T-helper 2 cell treated with Interferon-gamma antibody and Interleukin-4, amounts not matched to agents 5 μg/mL and 100 μg/mL, for 36 hours (primary cell): ENCODE measurements at regions not wholly inside any gene's neighbourhood (a gene's known extent, or its start where the extent isn't known, plus 50 kb on each side); places are given as distances from the start of the nearest gene placed in this dataset.

Experiments used
- DNase-seq: peaks from one replicate; pipeline ENCODE4 v3.0.0; 2021; ENCODE audit warnings: low spot score
- H3K27ac Mint-ChIP-seq: one replicate; pipeline ENCODE4 v1.8.0; 2021; ENCODE audit warnings: mild to moderate bottlenecking, mixed read lengths
- H3K27me3 Mint-ChIP-seq: one replicate; pipeline ENCODE4 v1.8.0; 2021; ENCODE audit warnings: low read depth, mixed read lengths
- H3K36me3 Mint-ChIP-seq: one replicate; pipeline ENCODE4 v1.8.0; 2021; ENCODE audit warnings: low read depth, mixed read lengths
- H3K4me1 Mint-ChIP-seq: one replicate; pipeline ENCODE4 v1.8.0; 2021; ENCODE audit warnings: low read depth, mixed read lengths
- H3K4me3 Mint-ChIP-seq: one replicate; pipeline ENCODE4 v1.8.0; 2022; ENCODE audit warnings: mild to moderate bottlenecking, moderate library complexity, mixed read lengths
- H3K9me3 Mint-ChIP-seq: one replicate; pipeline ENCODE4 v1.8.0; 2021; ENCODE audit warnings: mixed read lengths

GRCh38 chr5:93874080-93874479 lies 132.7 kb upstream of the POU5F2 start:
- DNase-seq: no peak
- H3K27me3 Mint-ChIP-seq: no peaks in the 10 kb centered on the region
- H3K4me1 Mint-ChIP-seq: peaks cover 5% of the 10 kb centered on the region
- no peaks in the 10 kb centered on the region for H3K9me3 Mint-ChIP-seq
- H3K27ac Mint-ChIP-seq: no peak overlapping the region
- H3K4me3 Mint-ChIP-seq: no peak overlapping the region
- H3K36me3 Mint-ChIP-seq: no peaks in the 10 kb centered on the region

GRCh38 chr5:93873211-93873736 lies 131.9 kb upstream of the POU5F2 start:
- Mint-ChIP-seq H3K4me3 (no peak overlapping the region), H3K9me3 (no peaks in the 10 kb centered on the region), H3K4me1 (peaks cover 5% of the 10 kb centered on the region), H3K36me3 (no peaks in the 10 kb centered on the region), H3K27ac (no peak overlapping the region), H3K27me3 (no peaks in the 10 kb centered on the region)
- DNase-seq: no peak

DNA sequence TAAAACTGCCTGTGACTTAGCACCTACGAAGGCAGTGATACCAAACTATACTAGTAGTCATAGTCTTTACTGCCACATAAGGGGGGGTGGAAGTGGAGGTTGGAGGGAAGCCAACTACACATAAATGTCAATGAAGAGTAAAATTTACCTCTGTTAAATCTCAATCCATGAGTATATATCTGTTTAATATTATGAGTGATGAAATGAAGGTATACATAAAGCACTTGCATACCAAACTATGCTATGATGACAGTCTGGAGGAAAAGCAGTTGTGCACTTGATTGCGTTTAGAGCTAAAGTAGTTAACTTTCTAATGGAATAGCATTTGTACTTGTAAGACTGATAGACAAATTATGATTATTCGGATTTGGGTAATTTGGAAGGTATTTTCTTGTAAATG lies 129.2 kb upstream of the POU5F2 start:
- no peak overlapping the region for H3K4me3 Mint-ChIP-seq
- DNase-seq: no peak
- no peaks in the 10 kb centered on the region for H3K36me3 Mint-ChIP-seq
- H3K27me3 Mint-ChIP-seq: no peaks in the 10 kb centered on the region
- H3K9me3 Mint-ChIP-seq: no peaks in the 10 kb centered on the region
- peaks cover 5% of the 10 kb centered on the region for H3K4me1 Mint-ChIP-seq
- no peak overlapping the region for H3K27ac Mint-ChIP-seq

- Mint-ChIP-seq H3K4me3 (no peak overlapping the region), H3K9me3 (no peaks in the 10 kb centered on the region), H3K27ac (no peak overlapping the region), H3K4me1 (no peaks in the 10 kb centered on the region), H3K36me3 (no peaks in the 10 kb centered on the region), H3K27me3 (no peaks in the 10 kb centered on the region)
- no peak for DNase-seq
These were observed 127.5 kb upstream of the POU5F2 start for GRCh38 chr5:93868851-93869250.

DNA sequence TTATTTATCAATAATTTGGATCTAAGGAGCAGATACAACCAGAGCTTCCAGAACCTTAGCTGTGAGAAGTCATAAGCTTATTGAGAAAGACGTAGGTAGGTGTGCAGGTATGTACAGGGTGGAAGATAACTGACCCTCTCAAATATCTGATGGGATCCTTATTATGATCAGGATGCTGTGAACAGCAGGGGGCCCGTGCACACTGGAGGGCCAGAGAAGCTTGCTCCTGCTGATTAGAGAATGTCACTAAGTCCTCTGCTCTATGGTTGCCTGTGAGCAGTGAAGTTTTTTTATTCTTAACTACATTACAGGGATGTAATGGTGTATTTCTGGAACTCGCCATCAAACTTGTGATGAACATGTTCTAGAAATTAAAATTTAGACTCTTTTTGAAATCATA lies 108.9 kb upstream of the POU5F2 start:
- DNase-seq: no peak
- Mint-ChIP-seq H3K9me3 (peaks cover 12% of the 10 kb centered on the region), H3K27me3 (no peaks in the 10 kb centered on the region), H3K4me1 (no peaks in the 10 kb centered on the region), H3K36me3 (no peaks in the 10 kb centered on the region), H3K4me3 (no peak overlapping the region), H3K27ac (no peak overlapping the region)

- H3K9me3 Mint-ChIP-seq: peaks cover 31% of the 10 kb centered on the region
- H3K27ac Mint-ChIP-seq: no peak overlapping the region
- no peak overlapping the region for H3K4me3 Mint-ChIP-seq
- H3K27me3 Mint-ChIP-seq: no peaks in the 10 kb centered on the region
- H3K4me1 Mint-ChIP-seq: no peaks in the 10 kb centered on the region
- no peak for DNase-seq
- H3K36me3 Mint-ChIP-seq: peaks cover 6% of the 10 kb centered on the region
These were observed 104.0 kb upstream of the POU5F2 start for GRCh38 chr5:93845376-93845775.

- H3K27ac Mint-ChIP-seq: no peak overlapping the region
- H3K4me1 Mint-ChIP-seq: no peaks in the 10 kb centered on the region
- peaks cover 9% of the 10 kb centered on the region for H3K9me3 Mint-ChIP-seq
- no peaks in the 10 kb centered on the region for H3K36me3 Mint-ChIP-seq
- no peak overlapping the region for H3K4me3 Mint-ChIP-seq
- no peak for DNase-seq
- no peaks in the 10 kb centered on the region for H3K27me3 Mint-ChIP-seq
These were observed 90.0 kb upstream of the POU5F2 start for GRCh38 chr5:93831449-93831848.

GRCh38 chr5:93830893-93831292 lies 89.5 kb upstream of the POU5F2 start:
- Mint-ChIP-seq H3K4me1 (no peaks in the 10 kb centered on the region), H3K36me3 (no peaks in the 10 kb centered on the region), H3K27ac (no peak overlapping the region), H3K9me3 (peaks cover 9% of the 10 kb centered on the region), H3K27me3 (no peaks in the 10 kb centered on the region), H3K4me3 (no peak overlapping the region)
- DNase-seq: no peak

- peaks cover 9% of the 10 kb centered on the region for H3K9me3 Mint-ChIP-seq
- no peaks in the 10 kb centered on the region for H3K4me1 Mint-ChIP-seq
- no peak overlapping the region for H3K27ac Mint-ChIP-seq
- H3K4me3 Mint-ChIP-seq: no peak overlapping the region
- H3K36me3 Mint-ChIP-seq: no peaks in the 10 kb centered on the region
- no peaks in the 10 kb centered on the region for H3K27me3 Mint-ChIP-seq
- no peak for DNase-seq
These were observed 87.9 kb upstream of the POU5F2 start for GRCh38 chr5:93829346-93829745.

DNA sequence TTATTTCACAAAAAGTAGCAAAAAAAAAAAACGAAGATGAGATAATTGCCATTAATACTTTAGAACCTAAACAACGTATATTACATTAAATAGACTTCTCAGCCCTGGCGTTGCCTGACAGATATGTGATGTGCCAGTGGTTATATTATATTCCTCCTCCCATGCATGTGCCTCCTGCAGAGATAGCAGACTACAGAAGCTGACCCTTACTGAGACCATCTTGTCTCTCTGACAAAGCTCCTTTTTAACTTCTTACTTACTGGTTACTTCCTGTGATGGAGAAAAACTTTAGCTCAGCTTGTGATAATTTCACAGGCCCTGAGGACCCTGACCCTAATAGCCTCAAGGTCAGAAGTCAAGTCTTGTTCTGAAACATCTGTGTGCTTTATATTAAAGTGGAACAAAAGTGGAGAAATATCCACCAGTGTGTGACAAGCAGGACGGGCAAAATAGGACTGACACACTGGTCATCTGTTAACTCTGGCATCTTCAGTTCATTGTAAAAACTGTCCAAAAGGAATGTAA lies 80.6 kb upstream of the POU5F2 start:
- Mint-ChIP-seq H3K27ac (no peak overlapping the region), H3K4me3 (no peak overlapping the region), H3K4me1 (no peaks in the 10 kb centered on the region), H3K9me3 (no peaks in the 10 kb centered on the region), H3K36me3 (no peaks in the 10 kb centered on the region), H3K27me3 (no peaks in the 10 kb centered on the region)
- no peak for DNase-seq

- H3K27me3 Mint-ChIP-seq: no peaks in the 10 kb centered on the region
- no peak overlapping the region for H3K27ac Mint-ChIP-seq
- no peak overlapping the region for H3K4me3 Mint-ChIP-seq
- DNase-seq: no peak
- no peaks in the 10 kb centered on the region for H3K36me3 Mint-ChIP-seq
- H3K4me1 Mint-ChIP-seq: no peaks in the 10 kb centered on the region
- no peaks in the 10 kb centered on the region for H3K9me3 Mint-ChIP-seq
These were observed 78.3 kb upstream of the POU5F2 start for GRCh38 chr5:93819668-93820067.

DNA sequence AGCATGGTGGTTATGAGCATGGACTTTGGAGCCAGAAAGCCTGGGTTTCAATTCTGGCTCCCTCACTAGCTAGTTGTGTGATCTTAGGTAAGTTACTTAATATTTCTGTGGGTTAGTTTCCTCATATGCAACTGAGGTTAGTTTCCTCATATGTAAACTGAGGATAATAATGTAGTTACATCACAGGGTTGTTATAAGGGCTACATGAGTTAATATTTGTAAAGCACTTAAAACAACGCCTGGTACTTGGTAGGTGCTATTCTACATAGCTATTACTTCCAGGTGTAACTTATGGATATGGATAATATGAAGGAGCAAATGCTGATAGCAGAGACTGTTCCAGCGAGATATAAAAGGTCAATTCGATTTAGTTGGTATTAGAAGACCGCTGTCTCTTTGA lies 69.4 kb upstream of the POU5F2 start:
- H3K36me3 Mint-ChIP-seq: no peaks in the 10 kb centered on the region
- H3K4me1 Mint-ChIP-seq: no peaks in the 10 kb centered on the region
- H3K27me3 Mint-ChIP-seq: no peaks in the 10 kb centered on the region
- H3K9me3 Mint-ChIP-seq: no peaks in the 10 kb centered on the region
- no peak overlapping the region for H3K4me3 Mint-ChIP-seq
- no peak for DNase-seq
- H3K27ac Mint-ChIP-seq: no peak overlapping the region

DNA sequence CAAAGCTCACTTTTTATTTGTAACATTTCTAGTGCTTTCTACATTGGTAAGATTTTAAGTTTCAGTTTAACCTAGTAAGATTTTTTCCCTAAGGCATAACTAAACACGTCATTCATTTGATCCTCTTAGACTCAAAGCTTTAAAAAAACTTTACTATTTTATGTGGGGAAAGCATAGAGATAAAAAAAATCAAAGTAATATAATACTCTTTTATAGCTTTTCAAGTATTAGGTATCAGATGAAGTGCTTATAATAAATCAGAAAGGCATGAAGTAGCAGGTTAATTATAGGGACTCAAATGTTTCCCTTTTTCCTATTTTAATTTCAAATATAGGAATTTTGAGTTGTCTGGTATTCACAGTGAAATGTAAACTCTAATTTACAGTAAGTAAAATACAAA lies 68.0 kb upstream of the POU5F2 start:
- Mint-ChIP-seq H3K9me3 (no peaks in the 10 kb centered on the region), H3K27ac (no peak overlapping the region), H3K36me3 (no peaks in the 10 kb centered on the region), H3K27me3 (no peaks in the 10 kb centered on the region), H3K4me1 (no peaks in the 10 kb centered on the region), H3K4me3 (no peak overlapping the region)
- no peak for DNase-seq

DNA sequence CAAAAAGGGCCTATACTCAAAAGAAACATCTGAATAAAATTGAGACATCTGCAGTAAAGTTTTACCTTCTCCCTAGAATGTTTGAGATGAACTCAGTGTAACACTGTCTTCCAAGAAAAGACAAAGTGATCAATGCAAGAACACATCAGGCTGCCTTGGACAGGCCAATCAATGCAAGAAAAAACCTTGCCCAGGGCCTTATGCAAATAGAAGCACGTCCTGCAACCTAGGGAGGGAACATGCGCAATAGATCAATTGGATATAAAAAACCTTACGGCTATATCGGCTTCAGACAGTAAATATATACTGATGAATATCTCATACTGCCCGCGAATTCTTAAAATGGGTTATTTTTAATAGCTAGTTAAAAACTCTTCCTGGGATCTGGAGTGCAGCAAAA lies 66.4 kb upstream of the POU5F2 start:
- no peak overlapping the region for H3K4me3 Mint-ChIP-seq
- H3K27me3 Mint-ChIP-seq: no peaks in the 10 kb centered on the region
- H3K36me3 Mint-ChIP-seq: no peaks in the 10 kb centered on the region
- H3K9me3 Mint-ChIP-seq: no peaks in the 10 kb centered on the region
- no peak for DNase-seq
- no peaks in the 10 kb centered on the region for H3K4me1 Mint-ChIP-seq
- H3K27ac Mint-ChIP-seq: no peak overlapping the region

- H3K4me3 Mint-ChIP-seq: no peak overlapping the region
- DNase-seq: no peak
- no peaks in the 10 kb centered on the region for H3K4me1 Mint-ChIP-seq
- H3K27ac Mint-ChIP-seq: no peak overlapping the region
- H3K9me3 Mint-ChIP-seq: no peaks in the 10 kb centered on the region
- H3K27me3 Mint-ChIP-seq: no peaks in the 10 kb centered on the region
- H3K36me3 Mint-ChIP-seq: no peaks in the 10 kb centered on the region
These were observed 64.4 kb upstream of the POU5F2 start for GRCh38 chr5:93805616-93806379.
